ENCODE measurements at regions not wholly inside any gene's neighbourhood (a gene's known extent, or its start where the extent isn't known, plus 50 kb on each side); places are given as distances from the start of the nearest gene placed in this dataset.

DNA sequence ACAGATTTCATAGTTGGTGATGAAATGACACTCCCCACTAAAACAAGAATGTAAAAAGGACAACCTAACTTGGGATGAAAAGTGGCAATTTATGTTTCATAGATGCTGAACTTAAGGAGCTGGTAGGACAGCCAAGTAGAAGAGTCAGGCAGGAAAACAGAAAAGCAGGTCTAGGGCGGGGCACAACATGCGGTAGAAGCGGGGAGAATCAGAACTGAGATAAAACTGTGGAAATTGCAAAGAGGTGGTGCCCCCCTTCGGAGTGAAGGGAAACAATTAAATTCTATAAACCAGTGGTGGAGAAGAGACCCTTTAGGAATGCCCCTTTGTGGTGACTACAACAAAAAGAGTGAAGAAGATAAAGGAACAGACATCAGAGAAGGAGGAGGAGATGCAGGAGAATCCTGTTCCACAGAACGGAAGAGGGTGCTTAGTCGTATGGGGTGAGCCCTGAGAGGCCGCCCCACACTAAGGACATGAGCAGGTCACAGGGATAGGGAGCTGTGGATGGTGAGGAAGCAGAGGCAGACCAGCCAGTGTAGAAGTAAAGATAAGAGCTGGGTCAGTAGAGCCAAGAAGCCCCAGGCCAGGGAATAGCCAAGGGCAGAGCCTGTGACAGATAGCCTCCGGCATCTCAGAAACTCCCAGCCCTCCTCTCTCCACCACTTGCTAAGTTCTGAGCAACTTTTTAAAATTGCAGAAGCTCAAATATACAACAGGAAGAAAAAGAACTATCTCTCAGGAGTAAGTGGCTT, 100.3 kb upstream of the DOCK9 start:
- Histone ChIP-seq H3K9me3 (no peaks in the 10 kb centered on the region), H3K4me3 (no peak overlapping the region), H3K4me1 (no peaks in the 10 kb centered on the region), H3K27ac (no peak overlapping the region), H3K27me3 (no peaks in the 10 kb centered on the region), H3K36me3 (no peaks in the 10 kb centered on the region)
- 89% methylated on average over 8 of the region's 8 CpGs for WGBS
- DNase-seq (ENCODE audit: low spot score in 2 of 2): no peak
- TF ChIP-seq POLR2A (IDR thresholded peaks at IDR 0.05) (no peak), EP300 (IDR thresholded peaks at IDR 0.05) (no peak)
- TF ChIP-seq, protein P1, sequence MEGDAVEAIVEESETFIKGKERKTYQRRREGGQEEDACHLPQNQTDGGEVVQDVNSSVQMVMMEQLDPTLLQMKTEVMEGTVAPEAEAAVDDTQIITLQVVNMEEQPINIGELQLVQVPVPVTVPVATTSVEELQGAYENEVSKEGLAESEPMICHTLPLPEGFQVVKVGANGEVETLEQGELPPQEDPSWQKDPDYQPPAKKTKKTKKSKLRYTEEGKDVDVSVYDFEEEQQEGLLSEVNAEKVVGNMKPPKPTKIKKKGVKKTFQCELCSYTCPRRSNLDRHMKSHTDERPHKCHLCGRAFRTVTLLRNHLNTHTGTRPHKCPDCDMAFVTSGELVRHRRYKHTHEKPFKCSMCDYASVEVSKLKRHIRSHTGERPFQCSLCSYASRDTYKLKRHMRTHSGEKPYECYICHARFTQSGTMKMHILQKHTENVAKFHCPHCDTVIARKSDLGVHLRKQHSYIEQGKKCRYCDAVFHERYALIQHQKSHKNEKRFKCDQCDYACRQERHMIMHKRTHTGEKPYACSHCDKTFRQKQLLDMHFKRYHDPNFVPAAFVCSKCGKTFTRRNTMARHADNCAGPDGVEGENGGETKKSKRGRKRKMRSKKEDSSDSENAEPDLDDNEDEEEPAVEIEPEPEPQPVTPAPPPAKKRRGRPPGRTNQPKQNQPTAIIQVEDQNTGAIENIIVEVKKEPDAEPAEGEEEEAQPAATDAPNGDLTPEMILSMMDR (IDR thresholded peaks at IDR 0.05): no peak

DNA sequence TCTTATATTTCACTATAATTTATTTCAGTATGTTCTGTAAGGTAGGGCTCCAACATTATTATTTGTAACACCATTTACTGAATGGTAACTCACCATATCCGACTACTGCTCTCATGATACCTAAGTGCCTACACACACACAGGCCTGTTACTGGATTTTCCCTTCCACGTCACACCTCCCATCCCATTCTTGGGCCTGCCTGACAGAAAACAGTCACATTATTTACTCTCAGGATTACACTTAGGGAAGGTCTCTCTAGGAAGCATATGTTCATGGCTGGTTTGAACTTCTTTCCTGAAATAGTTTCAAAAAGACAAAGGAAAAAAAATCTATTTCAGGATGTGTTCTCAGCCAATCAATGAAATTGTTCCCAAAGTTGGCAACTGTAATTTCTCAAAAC, 102.3 kb upstream of the DOCK9 start:
- no peak for DNase-seq (ENCODE audit: low spot score in 2 of 2)
- no peaks in the 10 kb centered on the region for H3K9me3 ChIP-seq
- H3K36me3 ChIP-seq: no peaks in the 10 kb centered on the region
- peaks cover 13% of the 10 kb centered on the region for H3K4me1 ChIP-seq
- H3K27me3 ChIP-seq: no peaks in the 10 kb centered on the region
- no peak overlapping the region for H3K4me3 ChIP-seq
- no peak overlapping the region for H3K27ac ChIP-seq
- 86% methylated on average over 2 of the region's 2 CpGs for WGBS
- TF ChIP-seq, protein P1 (IDR thresholded peaks at IDR 0.05): no peak
- TF ChIP-seq EP300 (IDR thresholded peaks at IDR 0.05) (no peak), POLR2A (IDR thresholded peaks at IDR 0.05) (no peak), POLR2AphosphoS5 (IDR thresholded peaks at IDR 0.05) (no peak)

DNA sequence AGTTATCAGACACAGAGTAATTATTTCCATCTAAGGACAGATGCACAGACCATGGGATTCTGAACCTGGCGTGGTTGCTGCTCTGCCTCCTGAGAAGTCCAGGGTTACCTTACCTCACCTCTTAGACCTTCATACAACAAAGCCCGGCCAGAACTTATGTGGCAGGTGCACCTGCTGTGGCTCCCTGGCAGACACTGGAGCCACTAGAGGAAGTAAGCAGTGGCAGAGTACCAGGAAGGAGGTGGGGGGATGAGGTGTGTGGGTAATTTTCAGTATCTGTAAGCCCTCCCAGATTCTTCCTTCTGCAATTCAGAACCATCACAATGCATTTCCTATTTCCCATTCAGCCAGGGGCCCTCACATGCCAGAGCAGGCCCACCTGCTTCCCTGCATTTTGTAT, 106.1 kb upstream of the DOCK9 start:
- no peaks in the 10 kb centered on the region for H3K36me3 ChIP-seq
- H3K4me1 ChIP-seq: peaks cover 32% of the 10 kb centered on the region
- no peaks in the 10 kb centered on the region for H3K9me3 ChIP-seq
- no peak overlapping the region for H3K27ac ChIP-seq
- no peaks in the 10 kb centered on the region for H3K27me3 ChIP-seq
- TF ChIP-seq, protein P1 (IDR thresholded peaks at IDR 0.05): no peak
- TF ChIP-seq EP300 (IDR thresholded peaks at IDR 0.05): no peak
- no peak for TF ChIP-seq POLR2A (IDR thresholded peaks at IDR 0.05)
- no peak for TF ChIP-seq POLR2AphosphoS5 (IDR thresholded peaks at IDR 0.05)
- H3K4me3 ChIP-seq: peak overlapping the region; percentile 98
- WGBS: 82% methylated on average over 2 of the region's 2 CpGs
- DNase-seq (ENCODE audit: low spot score in 2 of 2): no peak

DNA sequence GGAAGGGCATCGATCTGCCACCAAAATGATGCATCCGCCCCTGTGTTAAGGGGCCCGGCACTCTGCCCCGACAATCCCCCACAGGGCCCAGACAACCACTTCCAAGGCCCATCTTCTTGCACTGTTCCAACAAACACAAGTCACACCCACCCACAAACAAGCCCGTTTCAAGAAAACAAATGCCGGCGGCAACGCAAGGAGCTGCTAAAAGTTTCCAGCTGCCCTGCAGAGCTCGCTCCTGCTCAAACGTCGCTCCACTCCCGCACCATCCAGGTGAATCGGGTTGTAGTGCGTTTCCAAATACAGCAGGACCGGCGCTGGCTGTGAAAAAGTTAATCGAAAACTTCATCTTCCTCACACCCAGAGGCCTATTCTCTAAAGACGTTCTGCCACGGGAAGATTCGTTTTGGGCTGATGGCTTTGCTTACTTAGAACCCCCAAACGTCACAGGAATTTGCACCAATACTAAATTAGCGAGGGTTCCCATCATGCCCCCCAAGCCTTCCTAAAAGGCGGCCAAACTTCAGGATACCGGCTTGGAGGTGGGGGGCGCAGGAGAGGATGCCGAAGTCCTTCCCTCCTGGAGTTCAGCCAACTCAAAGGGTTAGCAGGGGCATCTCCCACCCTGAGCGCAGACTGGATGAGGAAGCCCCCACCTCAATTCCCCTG, 107.4 kb upstream of the DOCK9 start:
- Histone ChIP-seq H3K4me3 (peak overlapping the region; percentile 98), H3K27ac (peak overlapping the region; percentile 93), H3K27me3 (no peaks in the 10 kb centered on the region), H3K9me3 (no peaks in the 10 kb centered on the region), H3K36me3 (no peaks in the 10 kb centered on the region), H3K4me1 (peaks cover 32% of the 10 kb centered on the region)
- 14% methylated on average over 24 of the region's 27 CpGs for WGBS
- TF ChIP-seq POLR2A (IDR thresholded peaks at IDR 0.05) (no peak), EP300 (IDR thresholded peaks at IDR 0.05) (no peak), POLR2AphosphoS5 (IDR thresholded peaks at IDR 0.05) (no peak)
- TF ChIP-seq, protein P1 (IDR thresholded peaks at IDR 0.05): no peak
- no peak for DNase-seq (ENCODE audit: low spot score in 2 of 2)

DNA sequence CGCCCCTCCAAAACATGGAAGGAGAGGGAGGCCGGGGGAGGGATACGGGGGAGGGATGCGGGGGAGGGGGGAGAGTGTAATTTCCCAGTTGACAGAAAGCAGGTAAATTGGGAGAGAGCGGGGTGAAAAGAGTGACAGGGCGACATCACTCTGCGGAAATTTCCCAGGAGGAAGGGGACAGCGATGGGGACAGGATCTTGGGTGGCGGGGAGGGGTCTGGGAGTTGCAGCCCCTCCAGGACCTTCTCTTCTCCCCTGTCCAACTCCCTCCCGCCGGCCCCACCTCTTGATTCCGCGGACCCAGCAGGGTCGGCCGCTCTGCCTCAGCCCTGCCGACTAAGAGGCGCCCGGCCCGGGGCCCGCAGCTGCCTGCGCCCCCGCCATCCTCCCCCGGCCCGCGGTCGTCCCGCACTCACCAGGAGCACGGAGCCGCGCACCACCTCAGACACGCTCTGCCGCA, 108.0 kb upstream of the DOCK9 start:
- 2% methylated on average over 21 of the region's 32 CpGs for WGBS
- DNase-seq (ENCODE audit: low spot score in 2 of 2): peak in 1 of 2 donors; percentile 66
- H3K4me3 ChIP-seq: peak overlapping the region; percentile 98
- peaks cover 32% of the 10 kb centered on the region for H3K4me1 ChIP-seq
- peak overlapping the region; percentile 93 for H3K27ac ChIP-seq
- H3K9me3 ChIP-seq: no peaks in the 10 kb centered on the region
- TF ChIP-seq POLR2A (IDR thresholded peaks at IDR 0.05) (no peak), POLR2AphosphoS5 (IDR thresholded peaks at IDR 0.05) (no peak), EP300 (IDR thresholded peaks at IDR 0.05) (no peak)
- TF ChIP-seq, protein P1 (IDR thresholded peaks at IDR 0.05): no peak
- no peaks in the 10 kb centered on the region for H3K27me3 ChIP-seq
- no peaks in the 10 kb centered on the region for H3K36me3 ChIP-seq

Measured in suprapubic skin (tissue), 4 donors.